HG03103 (cell line): ENCODE measurements at regions not wholly inside any gene's neighbourhood (a gene's known extent, or its start where the extent isn't known, plus 50 kb on each side); places are given as distances from the start of the nearest gene placed in this dataset.
"Not testable (repeated sequence)": the region's sequence is repeated elsewhere in the genome, so short reads cannot be mapped to it uniquely, and the experiment has no call there.

Experiments
- ATAC-seq: cut with Tn5 transposase; IDR thresholded peaks from one replicate; pipeline ENCODE4 v1.9.1; 2021; ENCODE audit warnings: low read depth; ENCODE audit not compliant: unreplicated experiment

- no peak for ATAC-seq
Observed at GRCh38 chr9:102740578-102740977, 254.6 kb upstream of the CYLC2 start.

- no peak for ATAC-seq
Observed at GRCh38 chr9:102728946-102729345, 266.2 kb upstream of the CYLC2 start.

- no peak for ATAC-seq
Observed at GRCh38 chr9:102714184-102714583, 280.9 kb upstream of the CYLC2 start.

- not testable (repeated sequence) for ATAC-seq
Observed at GRCh38 chr9:102712910-102713309, 282.2 kb upstream of the CYLC2 start.

- no peak for ATAC-seq
Observed at GRCh38 chr9:102700936-102701335, 294.2 kb upstream of the CYLC2 start.

- no peak for ATAC-seq
Observed at GRCh38 chr9:102669220-102669619, 325.9 kb upstream of the CYLC2 start.

- no peak for ATAC-seq
Observed at GRCh38 chr9:102652471-102652870, 342.7 kb upstream of the CYLC2 start.

- ATAC-seq: no peak
Observed at GRCh38 chr9:102650896-102651295, 344.2 kb upstream of the CYLC2 start.

GRCh38 chr9:102642651-102643050 lies 352.5 kb upstream of the CYLC2 start:
- no peak for ATAC-seq

GRCh38 chr9:102631559-102631958 lies 363.6 kb upstream of the CYLC2 start:
- ATAC-seq: no peak

- no peak for ATAC-seq
Observed at GRCh38 chr9:102609461-102609860, 385.7 kb upstream of the CYLC2 start.

- not testable (repeated sequence) for ATAC-seq
Observed at GRCh38 chr9:102603198-102604195, 391.6 kb upstream of the CYLC2 start.

GRCh38 chr9:102594241-102594640 lies 400.9 kb upstream of the CYLC2 start:
- ATAC-seq: no peak

GRCh38 chr9:102587281-102587680 lies 407.9 kb upstream of the CYLC2 start:
- ATAC-seq: no peak

- no peak for ATAC-seq
Observed at GRCh38 chr9:102569436-102569835, 425.7 kb upstream of the CYLC2 start.

- ATAC-seq: no peak
Observed at GRCh38 chr9:102551346-102551745, 443.8 kb upstream of the CYLC2 start.

- ATAC-seq: no peak
Observed at GRCh38 chr9:102550886-102551285, 444.2 kb upstream of the CYLC2 start.

- no peak for ATAC-seq
Observed at GRCh38 chr9:102550266-102550665, 444.9 kb upstream of the CYLC2 start.

GRCh38 chr9:102534031-102534430 lies 461.1 kb upstream of the CYLC2 start:
- ATAC-seq: no peak

GRCh38 chr9:102521097-102521755 lies 473.9 kb upstream of the CYLC2 start:
- ATAC-seq: no peak

GRCh38 chr9:102519423-102519822 lies 475.7 kb upstream of the CYLC2 start:
- no peak for ATAC-seq

- no peak for ATAC-seq
Observed at GRCh38 chr9:102518324-102518723, 476.8 kb upstream of the CYLC2 start.
